Uterus (tissue), 2 donors: ENCODE measurements at regions not wholly inside any gene's neighbourhood (a gene's known extent, or its start where the extent isn't known, plus 50 kb on each side); places are given as distances from the start of the nearest gene placed in this dataset.

Experiments
- CTCF ChIP-seq, 4 experiments: fragments of 200-600 bp in 2 of 4; fragments of 450-650 bp in 2 of 4; sonication (generic) in 2 of 4; IDR thresholded peaks; one replicate each; pipeline ENCODE4 v1.5.1; 2016 to 2019; ENCODE audit warnings: antibody characterized with exemption in 4 of 4, mild to moderate bottlenecking in 2 of 4, moderate library complexity in 1 of 4
- POLR2A ChIP-seq, 2 donors: fragments of 450-650 bp; IDR thresholded peaks; one replicate each; pipeline ENCODE4 v1.6.1; 2016; ENCODE audit warnings: antibody characterized with exemption in 2 of 2, mild to moderate bottlenecking in 1 of 2, moderate library complexity in 1 of 2

GRCh38 chr5:2001300-2001699, 118.6 kb upstream of the IRX4 start:
- TF ChIP-seq CTCF (IDR thresholded peaks at IDR 0.05) (no peak), POLR2A (IDR thresholded peaks at IDR 0.05) (no peak)
